ENCODE measurements at regions not wholly inside any gene's neighbourhood (a gene's known extent, or its start where the extent isn't known, plus 50 kb on each side); places are given as distances from the start of the nearest gene placed in this dataset.

GRCh38 chr5:88399561-88399960 lies 130.9 kb upstream of the TMEM161B start:
- DNase-seq (ENCODE audit: low read depth) = no peak

- DNase-seq (ENCODE audit: low read depth) = no peak
These were observed 129.7 kb upstream of the TMEM161B start for GRCh38 chr5:88398316-88398715.

GRCh38 chr5:88396751-88397281 lies 128.2 kb upstream of the TMEM161B start:
- DNase-seq (ENCODE audit: low read depth) = no peak

- no peak for DNase-seq (ENCODE audit: low read depth)
These were observed 127.4 kb upstream of the TMEM161B start for GRCh38 chr5:88396000-88396535.

- DNase-seq (ENCODE audit: low read depth) = no peak
These were observed 126.6 kb upstream of the TMEM161B start for GRCh38 chr5:88395264-88395663.

- DNase-seq (ENCODE audit: low read depth) = no peak
These were observed 126.0 kb upstream of the TMEM161B start for GRCh38 chr5:88394536-88395175.

- no peak for DNase-seq (ENCODE audit: low read depth)
These were observed 125.3 kb upstream of the TMEM161B start for GRCh38 chr5:88393716-88394535.

- no peak for DNase-seq (ENCODE audit: low read depth)
These were observed 124.4 kb upstream of the TMEM161B start for GRCh38 chr5:88393042-88393441.

- no peak for DNase-seq (ENCODE audit: low read depth)
These were observed 123.3 kb upstream of the TMEM161B start for GRCh38 chr5:88391991-88392390.

GRCh38 chr5:88391116-88391515 lies 122.5 kb upstream of the TMEM161B start:
- DNase-seq (ENCODE audit: low read depth) = no peak

GRCh38 chr5:88390481-88390880 lies 121.8 kb upstream of the TMEM161B start:
- no peak for DNase-seq (ENCODE audit: low read depth)

GRCh38 chr5:88390096-88390441 lies 121.4 kb upstream of the TMEM161B start:
- DNase-seq (ENCODE audit: low read depth) = no peak

GRCh38 chr5:88389338-88390095 lies 120.9 kb upstream of the TMEM161B start:
- DNase-seq (ENCODE audit: low read depth) = no peak

GRCh38 chr5:88388476-88389337 lies 120.1 kb upstream of the TMEM161B start:
- DNase-seq (ENCODE audit: low read depth) = no peak

GRCh38 chr5:88384886-88385285 lies 116.2 kb upstream of the TMEM161B start:
- DNase-seq (ENCODE audit: low read depth) = no peak

- DNase-seq (ENCODE audit: low read depth) = no peak
These were observed 111.7 kb upstream of the TMEM161B start for GRCh38 chr5:88380332-88380731.

GRCh38 chr5:88377705-88378656 lies 109.3 kb upstream of the TMEM161B start:
- peak; percentile 16 for DNase-seq (ENCODE audit: low read depth)

- no peak for DNase-seq (ENCODE audit: low read depth)
These were observed 108.6 kb upstream of the TMEM161B start for GRCh38 chr5:88377240-88377639.

GRCh38 chr5:88376728-88377127 lies 108.1 kb upstream of the TMEM161B start:
- no peak for DNase-seq (ENCODE audit: low read depth)

- no peak for DNase-seq (ENCODE audit: low read depth)
These were observed 105.7 kb upstream of the TMEM161B start for GRCh38 chr5:88374391-88374790.
